ENCODE measurements at regions not wholly inside any gene's neighbourhood (a gene's known extent, or its start where the extent isn't known, plus 50 kb on each side); places are given as distances from the start of the nearest gene placed in this dataset.

GRCh38 chr3:94356581-94356980 lies 293.7 kb downstream of the NSUN3 start:
- CTCF ChIA-PET = interaction anchor here (1.2 kb wide), 1 partner anchor 8 kb away, joined by 3 read pairs; no protein-coding TSS in a partner anchor
- TF ChIP-seq FOXA1 (IDR thresholded peaks at IDR 0.05) = no peak
- TF ChIP-seq HDGF (IDR thresholded peaks at IDR 0.05; ENCODE audit: borderline replicate concordance) = no peak
- no peak for TF ChIP-seq ELF4 (IDR thresholded peaks at IDR 0.05)
- no peak for TF ChIP-seq NFRKB (IDR thresholded peaks at IDR 0.05)
- no peak for TF ChIP-seq ARNT (IDR thresholded peaks at IDR 0.05)
- no peak for TF ChIP-seq TARDBP (IDR thresholded peaks at IDR 0.05)
- no peak for TF ChIP-seq SUZ12 (IDR thresholded peaks at IDR 0.05)
- TF ChIP-seq FOXK2 (IDR thresholded peaks at IDR 0.05) = no peak
- TF ChIP-seq CTBP1 (IDR thresholded peaks at IDR 0.05; ENCODE audit: borderline replicate concordance) = no peak
- TF ChIP-seq BHLHE40 (IDR thresholded peaks at IDR 0.05; ENCODE audit: borderline replicate concordance) = no peak
- no peak for TF ChIP-seq FOXM1 (IDR thresholded peaks at IDR 0.05; ENCODE audit: borderline replicate concordance)
- TF ChIP-seq ZNF384 (IDR thresholded peaks at IDR 0.05) = no peak
- no peak for TF ChIP-seq SP1 (IDR thresholded peaks at IDR 0.05)
- no peak for TF ChIP-seq L3MBTL2 (conservative IDR thresholded peaks at IDR 0.05)
- no peak for TF ChIP-seq PKNOX1 (IDR thresholded peaks at IDR 0.05)
- POLR2A ChIA-PET = interaction anchor here (0.6 kb wide), 1 partner anchor 383 kb away, joined by 3 read pairs; the partner anchor contains the start of gene PROS1
- DNase-seq (ENCODE audit: extremely low spot score) = no peak

- ChIA-PET CTCF (no interaction called here), POLR2A (no interaction called here)
- DNase-seq (ENCODE audit: extremely low spot score) = no peak
- TF ChIP-seq HDGF (IDR thresholded peaks at IDR 0.05; ENCODE audit: borderline replicate concordance) = no peak
- no peak for TF ChIP-seq FOXM1 (IDR thresholded peaks at IDR 0.05; ENCODE audit: borderline replicate concordance)
- TF ChIP-seq ELF4 (IDR thresholded peaks at IDR 0.05) = no peak
- no peak for TF ChIP-seq PKNOX1 (IDR thresholded peaks at IDR 0.05)
- TF ChIP-seq SUZ12 (IDR thresholded peaks at IDR 0.05) = no peak
- no peak for TF ChIP-seq CTBP1 (IDR thresholded peaks at IDR 0.05; ENCODE audit: borderline replicate concordance)
- TF ChIP-seq FOXK2 (IDR thresholded peaks at IDR 0.05) = no peak
- TF ChIP-seq SP1 (IDR thresholded peaks at IDR 0.05) = no peak
- no peak for TF ChIP-seq TARDBP (IDR thresholded peaks at IDR 0.05)
- no peak for TF ChIP-seq ZNF384 (IDR thresholded peaks at IDR 0.05)
- no peak for TF ChIP-seq NFRKB (IDR thresholded peaks at IDR 0.05)
- TF ChIP-seq FOXA1 (IDR thresholded peaks at IDR 0.05) = no peak
- no peak for TF ChIP-seq L3MBTL2 (conservative IDR thresholded peaks at IDR 0.05)
- no peak for TF ChIP-seq ARNT (IDR thresholded peaks at IDR 0.05)
- no peak for TF ChIP-seq BHLHE40 (IDR thresholded peaks at IDR 0.05; ENCODE audit: borderline replicate concordance)
- TF ChIP-seq LEF1 (IDR thresholded peaks at IDR 0.05; ENCODE audit: borderline replicate concordance) = no peak
Measured at GRCh38 chr3:94359996-94360395, 297.1 kb downstream of the NSUN3 start.

GRCh38 chr3:94360987-94361386 lies 298.1 kb downstream of the NSUN3 start:
- ChIA-PET POLR2A (no interaction called here), CTCF (no interaction called here)
- DNase-seq (ENCODE audit: extremely low spot score) = no peak
- TF ChIP-seq BHLHE40 (IDR thresholded peaks at IDR 0.05; ENCODE audit: borderline replicate concordance) = no peak
- no peak for TF ChIP-seq HDGF (IDR thresholded peaks at IDR 0.05; ENCODE audit: borderline replicate concordance)

- TF ChIP-seq FOXK2 (IDR thresholded peaks at IDR 0.05) (no peak), FOXA1 (IDR thresholded peaks at IDR 0.05) (no peak), TARDBP (IDR thresholded peaks at IDR 0.05) (no peak), CTBP1 (IDR thresholded peaks at IDR 0.05; ENCODE audit: borderline replicate concordance) (no peak), ELF4 (IDR thresholded peaks at IDR 0.05) (no peak), HDGF (IDR thresholded peaks at IDR 0.05; ENCODE audit: borderline replicate concordance) (no peak), FOXM1 (IDR thresholded peaks at IDR 0.05; ENCODE audit: borderline replicate concordance) (no peak), LEF1 (IDR thresholded peaks at IDR 0.05; ENCODE audit: borderline replicate concordance) (no peak), ARNT (IDR thresholded peaks at IDR 0.05) (no peak)
Measured at GRCh38 chr3:94362393-94362792, 299.5 kb downstream of the NSUN3 start.

GRCh38 chr3:94365006-94365405 lies 302.1 kb downstream of the NSUN3 start:
- CTCF ChIA-PET = no interaction called here
- POLR2A ChIA-PET = no interaction called here
- DNase-seq (ENCODE audit: extremely low spot score) = no peak
- TF ChIP-seq HDGF (IDR thresholded peaks at IDR 0.05; ENCODE audit: borderline replicate concordance) (no peak), SP1 (IDR thresholded peaks at IDR 0.05) (no peak), ELF4 (IDR thresholded peaks at IDR 0.05) (no peak), LEF1 (IDR thresholded peaks at IDR 0.05; ENCODE audit: borderline replicate concordance) (no peak), ARNT (IDR thresholded peaks at IDR 0.05) (no peak), FOXM1 (IDR thresholded peaks at IDR 0.05; ENCODE audit: borderline replicate concordance) (no peak), NFRKB (IDR thresholded peaks at IDR 0.05) (no peak), PKNOX1 (IDR thresholded peaks at IDR 0.05) (no peak), FOXK2 (IDR thresholded peaks at IDR 0.05) (no peak), CTBP1 (IDR thresholded peaks at IDR 0.05; ENCODE audit: borderline replicate concordance) (no peak), TARDBP (IDR thresholded peaks at IDR 0.05) (no peak), L3MBTL2 (conservative IDR thresholded peaks at IDR 0.05) (no peak), FOXA1 (IDR thresholded peaks at IDR 0.05) (no peak), SUZ12 (IDR thresholded peaks at IDR 0.05) (no peak), BHLHE40 (IDR thresholded peaks at IDR 0.05; ENCODE audit: borderline replicate concordance) (no peak)

More at GRCh38 chr3:94362393-94362792, 299.5 kb downstream of the NSUN3 start:
- DNase-seq (ENCODE audit: extremely low spot score) = no peak
- ChIA-PET POLR2A (no interaction called here), CTCF (no interaction called here)

GRCh38 chr3:94372026-94372425 lies 309.2 kb downstream of the NSUN3 start:
- POLR2A ChIA-PET = no interaction called here
- CTCF ChIA-PET = no interaction called here
- TF ChIP-seq NFRKB (IDR thresholded peaks at IDR 0.05) (no peak), BHLHE40 (IDR thresholded peaks at IDR 0.05; ENCODE audit: borderline replicate concordance) (no peak), CTBP1 (IDR thresholded peaks at IDR 0.05; ENCODE audit: borderline replicate concordance) (no peak), HDGF (IDR thresholded peaks at IDR 0.05; ENCODE audit: borderline replicate concordance) (no peak), ARNT (IDR thresholded peaks at IDR 0.05) (no peak), SUZ12 (IDR thresholded peaks at IDR 0.05) (no peak), L3MBTL2 (conservative IDR thresholded peaks at IDR 0.05) (no peak), FOXA1 (IDR thresholded peaks at IDR 0.05) (no peak), ZNF384 (IDR thresholded peaks at IDR 0.05) (no peak), SP1 (IDR thresholded peaks at IDR 0.05) (no peak), ELF4 (IDR thresholded peaks at IDR 0.05) (no peak), LEF1 (IDR thresholded peaks at IDR 0.05; ENCODE audit: borderline replicate concordance) (no peak), FOXK2 (IDR thresholded peaks at IDR 0.05) (no peak), FOXM1 (IDR thresholded peaks at IDR 0.05; ENCODE audit: borderline replicate concordance) (no peak), PKNOX1 (IDR thresholded peaks at IDR 0.05) (no peak), TARDBP (IDR thresholded peaks at IDR 0.05) (no peak)
- no peak for DNase-seq (ENCODE audit: extremely low spot score)
